Effector CD8-positive, alpha-beta T cell (primary cell): ENCODE measurements at regions not wholly inside any gene's neighbourhood (a gene's known extent, or its start where the extent isn't known, plus 50 kb on each side); places are given as distances from the start of the nearest gene placed in this dataset.
"Not testable (repeated sequence)": the region's sequence is repeated elsewhere in the genome, so short reads cannot be mapped to it uniquely, and the experiment has no call there.

Experiments used
- DNase-seq: peaks from one replicate; lab custom pipeline; 2025; lab: John Stamatoyannopoulos, UW

GRCh38 chr6:113370508-113371502 lies 486.3 kb upstream of the MARCKS start:
- no peak for DNase-seq

- not testable (repeated sequence) for DNase-seq
Measured at GRCh38 chr6:113375466-113375865, 481.7 kb upstream of the MARCKS start.

GRCh38 chr6:113375950-113376846 lies 480.9 kb upstream of the MARCKS start:
- DNase-seq, result no peak

GRCh38 chr6:113376847-113377165 lies 480.3 kb upstream of the MARCKS start:
- no peak for DNase-seq

- DNase-seq, result no peak
Measured at GRCh38 chr6:113377362-113377942, 479.7 kb upstream of the MARCKS start.

GRCh38 chr6:113380591-113380990 lies 476.6 kb upstream of the MARCKS start:
- DNase-seq, result no peak

- no peak for DNase-seq
Measured at GRCh38 chr6:113381232-113381631, 475.9 kb upstream of the MARCKS start.

GRCh38 chr6:113381959-113382358 lies 475.2 kb upstream of the MARCKS start:
- DNase-seq, result no peak

GRCh38 chr6:113383701-113384100 lies 473.4 kb upstream of the MARCKS start:
- no peak for DNase-seq

GRCh38 chr6:113385020-113385431 lies 472.1 kb upstream of the MARCKS start:
- DNase-seq, result no peak

- no peak for DNase-seq
Measured at GRCh38 chr6:113388996-113389395, 468.1 kb upstream of the MARCKS start.

GRCh38 chr6:113392551-113393055 lies 464.5 kb upstream of the MARCKS start:
- no peak for DNase-seq

- DNase-seq, result no peak
Measured at GRCh38 chr6:113394216-113394615, 462.9 kb upstream of the MARCKS start.

- no peak for DNase-seq
Measured at GRCh38 chr6:113394729-113395128, 462.4 kb upstream of the MARCKS start.

- no peak for DNase-seq
Measured at GRCh38 chr6:113396730-113397129, 460.4 kb upstream of the MARCKS start.

GRCh38 chr6:113397236-113397635 lies 459.9 kb upstream of the MARCKS start:
- DNase-seq, result no peak

- no peak for DNase-seq
Measured at GRCh38 chr6:113401231-113401630, 455.9 kb upstream of the MARCKS start.

- DNase-seq, result no peak
Measured at GRCh38 chr6:113402544-113402943, 454.6 kb upstream of the MARCKS start.

- no peak for DNase-seq
Measured at GRCh38 chr6:113403966-113404595, 453.1 kb upstream of the MARCKS start.

GRCh38 chr6:113405326-113406047 lies 451.7 kb upstream of the MARCKS start:
- no peak for DNase-seq
